ENCODE measurements at regions not wholly inside any gene's neighbourhood (a gene's known extent, or its start where the extent isn't known, plus 50 kb on each side); places are given as distances from the start of the nearest gene placed in this dataset.

DNA sequence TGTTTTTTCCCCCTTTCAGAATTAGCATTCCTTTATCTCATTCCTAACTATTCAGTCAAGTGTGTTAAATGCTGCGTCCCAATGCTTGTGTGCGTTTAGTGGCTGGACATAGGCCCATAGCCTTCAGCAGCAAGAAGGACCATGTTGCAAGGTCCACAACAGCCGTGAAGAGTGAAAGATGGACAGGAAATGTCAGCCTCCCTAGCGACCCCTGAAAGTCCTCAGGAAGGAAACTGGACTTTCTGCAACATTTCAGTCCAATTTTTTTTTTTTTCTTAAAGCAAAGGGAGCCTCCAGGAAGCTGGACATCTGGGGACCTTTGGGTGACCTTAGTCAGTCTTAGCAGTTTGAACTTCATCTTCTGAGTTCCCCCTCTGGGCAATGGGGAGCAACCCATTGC, 550.7 kb upstream of the MGMT start:
- H3K27ac ChIP-seq (ENCODE audit: extremely low read depth, low read depth, low read length) = no peak overlapping the region
- no peaks in the 10 kb centered on the region for H3K9me1 ChIP-seq (ENCODE audit: control insufficient read depth, insufficient read depth, low read length)
- DNase-seq (ENCODE audit: extremely low read depth in 1 of 4, low spot score in 3 of 4) = no peak
- no peaks in the 10 kb centered on the region for H3K9me3 ChIP-seq (replicated peaks; ENCODE audit: control insufficient read depth, insufficient read depth, low read depth, low read length)
- no peak for FAIRE-seq
- no peaks in the 10 kb centered on the region for H4K20me1 ChIP-seq (replicated peaks; ENCODE audit: control insufficient read depth, insufficient read depth, low read length)
- H3K4me2 ChIP-seq (ENCODE audit: insufficient read depth, low read length) = no peak overlapping the region
- POLR2A ChIA-PET = no interaction called here
- 0% methylated on average over 1 of the region's 4 CpGs for WGBS (ENCODE audit: insufficient coverage, low coverage, missing lambda C conversion rate)
- H3K36me3 ChIP-seq (ENCODE audit: control insufficient read depth, insufficient read depth, low read length) = no peaks in the 10 kb centered on the region
- TF ChIP-seq MTA1 (IDR thresholded peaks at IDR 0.05; ENCODE audit: borderline replicate concordance) = no peak
- BruUV-seq (replicated peaks) = no TSS peak
- H3K79me2 ChIP-seq (ENCODE audit: control insufficient read depth, insufficient read depth, low read length) = no peaks in the 10 kb centered on the region
- in situ Hi-C loops (cut with MboI) = no loop called here
- CTCF ChIA-PET (ENCODE audit: low intra/inter-chr PET ratio) = no interaction called here
- no peaks in the 10 kb centered on the region for H3K4me1 ChIP-seq (replicated peaks in 1 of 2; ENCODE audit: control insufficient read depth in 2 of 2, insufficient read depth in 2 of 2, low read length in 2 of 2)
- intact Hi-C loops (cut with micrococcal nuclease) = no loop called here
- H2AFZ ChIP-seq (ENCODE audit: low read depth, low read length) = no peak overlapping the region
- no peak overlapping the region for H3K9ac ChIP-seq (ENCODE audit: insufficient read depth in 1 of 2, low read depth in 2 of 2, low read length in 2 of 2)
- no peak overlapping the region for H3K4me3 ChIP-seq
- peaks cover 3 to 15% of the 10 kb centered on the region in 2 experiments; a peak in 3 of 5 replicates for H3K27me3 ChIP-seq (ENCODE audit: control insufficient read depth in 2 of 2, insufficient read depth in 2 of 2, low read length in 2 of 2)
- no peak for ATAC-seq

DNA sequence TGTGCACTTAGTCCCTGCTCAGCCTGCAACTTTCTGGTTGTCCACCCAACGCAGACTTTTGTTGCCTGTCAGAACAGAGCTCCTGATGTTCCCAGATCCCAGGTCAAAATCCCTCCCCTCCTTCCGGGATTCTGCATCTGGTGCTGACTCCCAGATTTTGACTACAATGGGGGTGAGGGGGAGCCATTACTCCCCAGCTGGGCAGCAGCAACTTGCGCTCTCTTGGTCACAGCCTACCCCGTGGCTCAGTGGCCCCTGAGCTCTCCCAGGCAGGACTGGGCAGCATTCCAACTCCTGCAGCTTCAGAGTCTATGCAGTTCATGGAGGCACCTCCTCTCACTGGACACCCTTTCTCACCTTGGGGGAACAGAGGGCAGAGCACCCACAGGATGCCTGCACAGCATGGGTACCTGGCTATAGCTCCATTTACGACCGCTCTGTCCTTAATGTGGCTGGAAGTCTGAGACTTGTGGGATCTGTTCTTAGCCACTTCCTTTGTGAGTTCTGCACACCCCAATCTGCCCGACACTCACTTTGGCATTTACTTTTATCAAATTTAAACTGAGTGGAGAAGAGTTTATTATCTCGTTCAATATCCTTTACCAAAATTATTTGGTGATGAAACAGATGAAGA, 545.5 kb upstream of the MGMT start:
- DNase-seq (ENCODE audit: extremely low read depth in 1 of 4, low spot score in 3 of 4) (no peak), ATAC-seq (no peak), FAIRE-seq (no peak)
- Histone ChIP-seq H3K27ac (ENCODE audit: extremely low read depth, low read depth, low read length) (no peak overlapping the region), H3K79me2 (ENCODE audit: control insufficient read depth, insufficient read depth, low read length) (no peaks in the 10 kb centered on the region), H4K20me1 (replicated peaks; ENCODE audit: control insufficient read depth, insufficient read depth, low read length) (no peaks in the 10 kb centered on the region), H2AFZ (ENCODE audit: low read depth, low read length) (no peak overlapping the region), H3K4me3 (no peak overlapping the region), H3K4me1 (replicated peaks in 1 of 2; ENCODE audit: control insufficient read depth in 2 of 2, insufficient read depth in 2 of 2, low read length in 2 of 2) (no peaks in the 10 kb centered on the region), H3K9ac (ENCODE audit: insufficient read depth in 1 of 2, low read depth in 2 of 2, low read length in 2 of 2) (no peak overlapping the region), H3K36me3 (ENCODE audit: control insufficient read depth, insufficient read depth, low read length) (no peaks in the 10 kb centered on the region), H3K4me2 (ENCODE audit: insufficient read depth, low read length) (no peak overlapping the region), H3K9me1 (ENCODE audit: control insufficient read depth, insufficient read depth, low read length) (no peaks in the 10 kb centered on the region), H3K9me3 (replicated peaks; ENCODE audit: control insufficient read depth, insufficient read depth, low read depth, low read length) (no peaks in the 10 kb centered on the region), H3K27me3 (ENCODE audit: control insufficient read depth in 2 of 2, insufficient read depth in 2 of 2, low read length in 2 of 2) (peaks cover 0 to 7% of the 10 kb centered on the region in 2 experiments; a peak in 1 of 5 replicates)
- no TSS peak for BruUV-seq (replicated peaks)
- intact Hi-C loops (cut with micrococcal nuclease) (no loop called here), in situ Hi-C loops (cut with MboI) (no loop called here)
- CTCF ChIA-PET (ENCODE audit: low intra/inter-chr PET ratio) = no interaction called here
- POLR2A ChIA-PET = interaction anchor here (0.6 kb wide), 1 partner anchor 16 kb away, joined by 3 read pairs; no protein-coding TSS in a partner anchor
- TF ChIP-seq KAT7 (CRISPR knock-in tag; IDR thresholded peaks at IDR 0.05; ENCODE audit: borderline replicate concordance) = no peak
- TF ChIP-seq GATAD2A (IDR thresholded peaks at IDR 0.05) = no peak
- TF ChIP-seq ETV1 (tag; conservative IDR thresholded peaks at IDR 0.05; ENCODE audit: low read depth) = no peak
- TF ChIP-seq, protein P1, sequence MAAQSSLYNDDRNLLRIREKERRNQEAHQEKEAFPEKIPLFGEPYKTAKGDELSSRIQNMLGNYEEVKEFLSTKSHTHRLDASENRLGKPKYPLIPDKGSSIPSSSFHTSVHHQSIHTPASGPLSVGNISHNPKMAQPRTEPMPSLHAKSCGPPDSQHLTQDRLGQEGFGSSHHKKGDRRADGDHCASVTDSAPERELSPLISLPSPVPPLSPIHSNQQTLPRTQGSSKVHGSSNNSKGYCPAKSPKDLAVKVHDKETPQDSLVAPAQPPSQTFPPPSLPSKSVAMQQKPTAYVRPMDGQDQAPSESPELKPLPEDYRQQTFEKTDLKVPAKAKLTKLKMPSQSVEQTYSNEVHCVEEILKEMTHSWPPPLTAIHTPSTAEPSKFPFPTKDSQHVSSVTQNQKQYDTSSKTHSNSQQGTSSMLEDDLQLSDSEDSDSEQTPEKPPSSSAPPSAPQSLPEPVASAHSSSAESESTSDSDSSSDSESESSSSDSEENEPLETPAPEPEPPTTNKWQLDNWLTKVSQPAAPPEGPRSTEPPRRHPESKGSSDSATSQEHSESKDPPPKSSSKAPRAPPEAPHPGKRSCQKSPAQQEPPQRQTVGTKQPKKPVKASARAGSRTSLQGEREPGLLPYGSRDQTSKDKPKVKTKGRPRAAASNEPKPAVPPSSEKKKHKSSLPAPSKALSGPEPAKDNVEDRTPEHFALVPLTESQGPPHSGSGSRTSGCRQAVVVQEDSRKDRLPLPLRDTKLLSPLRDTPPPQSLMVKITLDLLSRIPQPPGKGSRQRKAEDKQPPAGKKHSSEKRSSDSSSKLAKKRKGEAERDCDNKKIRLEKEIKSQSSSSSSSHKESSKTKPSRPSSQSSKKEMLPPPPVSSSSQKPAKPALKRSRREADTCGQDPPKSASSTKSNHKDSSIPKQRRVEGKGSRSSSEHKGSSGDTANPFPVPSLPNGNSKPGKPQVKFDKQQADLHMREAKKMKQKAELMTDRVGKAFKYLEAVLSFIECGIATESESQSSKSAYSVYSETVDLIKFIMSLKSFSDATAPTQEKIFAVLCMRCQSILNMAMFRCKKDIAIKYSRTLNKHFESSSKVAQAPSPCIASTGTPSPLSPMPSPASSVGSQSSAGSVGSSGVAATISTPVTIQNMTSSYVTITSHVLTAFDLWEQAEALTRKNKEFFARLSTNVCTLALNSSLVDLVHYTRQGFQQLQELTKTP (IDR thresholded peaks at IDR 0.05; ENCODE audit: low read depth in 1 of 2, partially characterized antibody in 2 of 2) = no peak
- no peak for TF ChIP-seq MIER1 (IDR thresholded peaks at IDR 0.05; ENCODE audit: low read depth)
- TF ChIP-seq NR2C2 (CRISPR knock-in tag; IDR thresholded peaks at IDR 0.05) = no peak
- no peak for TF ChIP-seq NR2C2 (tag; IDR thresholded peaks at IDR 0.05)
- no peak for TF ChIP-seq MCM5 (IDR thresholded peaks at IDR 0.05; ENCODE audit: low read depth)
- TF ChIP-seq, protein P2, sequence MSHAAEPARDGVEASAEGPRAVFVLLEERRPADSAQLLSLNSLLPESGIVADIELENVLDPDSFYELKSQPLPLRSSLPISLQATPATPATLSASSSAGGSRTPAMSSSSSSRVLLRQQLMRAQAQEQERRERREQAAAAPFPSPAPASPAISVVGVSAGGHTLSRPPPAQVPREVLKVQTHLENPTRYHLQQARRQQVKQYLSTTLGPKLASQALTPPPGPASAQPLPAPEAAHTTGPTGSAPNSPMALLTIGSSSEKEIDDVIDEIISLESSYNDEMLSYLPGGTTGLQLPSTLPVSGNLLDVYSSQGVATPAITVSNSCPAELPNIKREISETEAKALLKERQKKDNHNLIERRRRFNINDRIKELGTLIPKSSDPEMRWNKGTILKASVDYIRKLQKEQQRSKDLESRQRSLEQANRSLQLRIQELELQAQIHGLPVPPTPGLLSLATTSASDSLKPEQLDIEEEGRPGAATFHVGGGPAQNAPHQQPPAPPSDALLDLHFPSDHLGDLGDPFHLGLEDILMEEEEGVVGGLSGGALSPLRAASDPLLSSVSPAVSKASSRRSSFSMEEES (CRISPR knock-in tag; IDR thresholded peaks at IDR 0.05) = no peak
- 0% methylated on average over 7 of the region's 8 CpGs for WGBS (ENCODE audit: insufficient coverage, low coverage, missing lambda C conversion rate)

Measured in K562 (cell line).